ENCODE measurements at regions not wholly inside any gene's neighbourhood (a gene's known extent, or its start where the extent isn't known, plus 50 kb on each side); places are given as distances from the start of the nearest gene placed in this dataset.

- Histone ChIP-seq H3K9me2 (replicated peaks; ENCODE audit: insufficient read depth, low read length) (no peaks in the 10 kb centered on the region), H3K27me3 (ENCODE audit: low read length) (no peaks in the 10 kb centered on the region), H3K4me3 (ENCODE audit: insufficient read depth, low read length, poor library complexity, severe bottlenecking) (no peak overlapping the region), H3K27ac (ENCODE audit: low read depth, low read length) (no peak overlapping the region), H3K79me2 (ENCODE audit: insufficient read depth, low read length) (no peaks in the 10 kb centered on the region), H2AFZ (ENCODE audit: low read depth, low read length, severe bottlenecking) (no peak overlapping the region), H3F3A (ENCODE audit: insufficient read depth) (no peaks in the 10 kb centered on the region), H4K20me1 (ENCODE audit: low read depth, low read length) (no peaks in the 10 kb centered on the region), H3K9me3 (ENCODE audit: insufficient read depth, low read length) (no peaks in the 10 kb centered on the region), H3K36me3 (ENCODE audit: low read length) (no peaks in the 10 kb centered on the region), H3K9ac (ENCODE audit: low read length) (no peak overlapping the region), H3K4me2 (ENCODE audit: low read depth, low read length, poor library complexity, severe bottlenecking) (no peak overlapping the region)
- TF ChIP-seq EZH2phosphoT487 (conservative IDR thresholded peaks at IDR 0.05; ENCODE audit: low read length) (no peak), CTCF (IDR thresholded peaks at IDR 0.05; ENCODE audit: insufficient read depth, low read length, poor library complexity, severe bottlenecking) (no peak)
Observed at GRCh38 chr9:79213417-79214125, 358.2 kb upstream of the TLE4 start.

GRCh38 chr9:79215821-79216220 is 355.9 kb upstream of the TLE4 start:
- H3K79me2 ChIP-seq (ENCODE audit: insufficient read depth, low read length), result no peaks in the 10 kb centered on the region
- no peaks in the 10 kb centered on the region; the same call in 1 of the 2 replicates for H3K9me3 ChIP-seq (ENCODE audit: insufficient read depth, low read length)
- H3K27ac ChIP-seq (ENCODE audit: low read depth, low read length), result no peak overlapping the region
- no peak overlapping the region for H3K4me2 ChIP-seq (ENCODE audit: low read depth, low read length, poor library complexity, severe bottlenecking)
- TF ChIP-seq EZH2phosphoT487 (conservative IDR thresholded peaks at IDR 0.05; ENCODE audit: low read length) (no peak), CTCF (IDR thresholded peaks at IDR 0.05; ENCODE audit: insufficient read depth, low read length, poor library complexity, severe bottlenecking) (no peak)
- no peaks in the 10 kb centered on the region for H3K27me3 ChIP-seq (ENCODE audit: low read length)
- H4K20me1 ChIP-seq (ENCODE audit: low read depth, low read length), result no peaks in the 10 kb centered on the region
- H3K9me2 ChIP-seq (replicated peaks; ENCODE audit: insufficient read depth, low read length), result no peaks in the 10 kb centered on the region
- H2AFZ ChIP-seq (ENCODE audit: low read depth, low read length, severe bottlenecking), result no peak overlapping the region
- no peaks in the 10 kb centered on the region for H3F3A ChIP-seq (ENCODE audit: insufficient read depth)
- H3K9ac ChIP-seq (ENCODE audit: low read length), result no peak overlapping the region
- no peak overlapping the region for H3K4me3 ChIP-seq (ENCODE audit: insufficient read depth, low read length, poor library complexity, severe bottlenecking)
- H3K36me3 ChIP-seq (ENCODE audit: low read length), result no peaks in the 10 kb centered on the region

GRCh38 chr9:79220251-79220650 is 351.5 kb upstream of the TLE4 start:
- H3K4me2 ChIP-seq (ENCODE audit: low read depth, low read length, poor library complexity, severe bottlenecking), result no peak overlapping the region
- H4K20me1 ChIP-seq (ENCODE audit: low read depth, low read length), result no peaks in the 10 kb centered on the region
- H3K36me3 ChIP-seq (ENCODE audit: low read length), result no peaks in the 10 kb centered on the region
- no peaks in the 10 kb centered on the region for H3F3A ChIP-seq (ENCODE audit: insufficient read depth)
- H3K4me3 ChIP-seq (ENCODE audit: insufficient read depth, low read length, poor library complexity, severe bottlenecking), result no peak overlapping the region
- no peaks in the 10 kb centered on the region for H3K79me2 ChIP-seq (ENCODE audit: insufficient read depth, low read length)
- no peak for TF ChIP-seq CTCF (IDR thresholded peaks at IDR 0.05; ENCODE audit: insufficient read depth, low read length, poor library complexity, severe bottlenecking)
- no peak for TF ChIP-seq EZH2phosphoT487 (conservative IDR thresholded peaks at IDR 0.05; ENCODE audit: low read length)
- H3K9ac ChIP-seq (ENCODE audit: low read length), result no peak overlapping the region
- no peaks in the 10 kb centered on the region for H3K27me3 ChIP-seq (ENCODE audit: low read length)
- H3K9me2 ChIP-seq (replicated peaks; ENCODE audit: insufficient read depth, low read length), result no peaks in the 10 kb centered on the region
- no peaks in the 10 kb centered on the region; the same call in 1 of the 2 replicates for H3K9me3 ChIP-seq (ENCODE audit: insufficient read depth, low read length)
- no peak overlapping the region for H3K27ac ChIP-seq (ENCODE audit: low read depth, low read length)
- H2AFZ ChIP-seq (ENCODE audit: low read depth, low read length, severe bottlenecking), result no peak overlapping the region
